NCI-H2227 treated with DMSO at 0.1 percent for 48 hours (cell line): ENCODE measurements at regions not wholly inside any gene's neighbourhood (a gene's known extent, or its start where the extent isn't known, plus 50 kb on each side); places are given as distances from the start of the nearest gene placed in this dataset.

Experiments
- DNase-seq: peaks from one replicate; lab custom pipeline; 2025; lab: John Stamatoyannopoulos, UW

DNA sequence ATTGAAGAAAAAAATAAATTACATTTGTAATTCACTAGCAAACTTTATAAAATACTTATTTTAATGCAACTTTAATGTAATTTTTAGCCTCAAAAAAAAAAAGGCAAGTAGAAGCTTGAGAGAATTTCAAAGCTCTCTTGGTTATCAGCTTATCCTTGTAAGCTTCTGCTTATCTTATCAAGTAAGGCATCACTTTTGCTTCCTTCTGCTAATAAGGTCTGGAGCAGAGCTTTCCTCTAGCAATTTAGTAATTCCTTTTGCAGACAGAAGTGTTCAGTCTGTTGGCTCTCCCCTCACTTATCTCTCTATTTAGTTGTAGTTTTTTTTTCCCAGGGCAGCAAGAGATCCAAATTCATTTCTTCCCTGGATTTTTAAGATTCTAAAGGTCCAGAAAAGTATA lies 525.0 kb downstream of the ISL1 start:
- DNase-seq, result no peak

DNA sequence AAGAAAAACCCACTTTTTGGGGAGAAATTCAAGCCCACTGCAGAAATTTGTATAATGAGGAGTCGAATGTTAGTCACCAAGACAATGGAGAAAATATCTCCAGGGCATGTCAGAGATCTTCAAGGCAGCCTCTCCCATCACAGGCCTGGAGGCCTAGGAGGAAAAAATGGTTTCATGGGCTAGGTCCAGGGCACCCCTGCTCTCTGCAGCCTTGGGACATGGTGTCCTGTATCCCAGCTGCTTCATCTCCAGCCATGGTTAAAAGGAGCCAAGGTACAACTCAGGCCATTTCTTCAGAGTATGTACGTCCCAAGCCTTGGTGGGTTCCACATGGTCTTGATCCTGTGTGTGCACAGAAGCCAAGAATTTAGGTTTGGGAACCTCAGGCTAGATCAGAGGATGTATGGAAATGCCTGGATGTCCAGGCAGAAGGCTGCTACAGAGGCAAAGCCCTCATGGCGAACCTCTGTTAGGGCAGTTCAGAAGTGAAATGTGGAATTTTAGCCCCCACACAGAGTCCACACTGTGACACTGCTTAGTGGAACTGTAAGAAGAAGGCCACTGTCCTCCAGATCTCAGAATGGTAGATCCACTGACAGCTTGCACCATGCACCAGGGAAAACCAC lies 561.4 kb downstream of the ISL1 start:
- no peak for DNase-seq

DNA sequence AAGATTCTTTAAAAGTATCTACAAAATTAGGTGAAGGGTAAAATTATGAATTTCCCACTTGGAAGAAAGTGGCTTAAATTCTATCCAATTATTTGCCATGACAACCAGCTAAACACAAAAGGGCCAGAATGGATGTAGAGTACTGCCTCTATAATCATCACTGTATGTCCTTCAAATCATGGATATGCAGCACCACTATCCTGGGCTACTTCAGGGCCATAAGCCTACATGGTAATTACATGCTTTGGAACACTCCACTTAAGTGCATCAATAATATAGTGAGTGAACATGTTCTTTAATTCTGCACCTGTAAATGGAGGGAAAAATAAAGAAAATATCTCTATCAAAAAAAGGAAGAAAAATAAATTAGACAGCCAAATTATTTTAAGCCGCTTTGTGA lies 575.2 kb downstream of the ISL1 start:
- peak; percentile 88 for DNase-seq

DNA sequence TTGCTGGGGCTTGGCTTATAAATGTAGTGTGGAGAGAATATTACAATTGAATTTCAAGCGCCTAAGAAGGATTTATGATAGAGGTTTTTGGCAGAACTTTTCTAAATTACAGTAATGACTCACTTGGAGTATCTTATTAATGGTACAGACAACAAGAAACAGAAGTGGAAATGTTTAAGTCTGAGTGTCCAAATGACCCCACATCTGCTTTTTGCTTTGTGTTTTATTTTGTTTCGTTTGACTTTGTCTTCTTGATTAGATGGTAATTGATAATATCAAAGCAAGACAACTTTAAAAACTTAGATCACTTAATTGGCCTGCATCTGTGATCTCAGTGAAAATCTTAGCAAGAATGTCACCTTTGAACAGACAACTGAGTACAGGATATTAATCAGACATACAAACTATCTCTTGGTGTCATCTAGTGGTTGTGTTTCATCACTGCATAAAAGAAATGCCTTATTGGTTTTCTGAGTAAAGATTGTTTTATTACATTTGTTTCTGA lies 577.4 kb downstream of the ISL1 start:
- peak; percentile 27 for DNase-seq

DNA sequence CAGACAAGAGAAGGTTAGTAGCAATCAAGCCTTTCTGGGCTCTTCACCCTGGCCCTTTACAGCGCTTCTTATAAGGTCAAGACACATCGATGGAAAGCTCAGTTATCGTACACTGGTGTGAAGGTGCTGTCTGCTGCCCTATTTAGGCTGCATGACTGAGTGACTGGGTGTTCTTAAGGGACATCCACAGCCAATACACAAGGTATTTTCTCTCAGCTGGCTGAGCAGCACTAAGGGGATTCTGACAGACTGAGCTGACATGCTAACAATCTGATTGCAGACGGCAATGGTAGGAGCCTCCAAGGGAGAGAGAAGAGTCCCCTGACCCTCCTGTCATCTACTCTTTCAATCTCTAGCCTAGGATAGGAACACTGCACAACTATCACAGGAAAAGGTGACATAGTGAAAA lies 577.9 kb downstream of the ISL1 start:
- DNase-seq, result peak; percentile 85

DNA sequence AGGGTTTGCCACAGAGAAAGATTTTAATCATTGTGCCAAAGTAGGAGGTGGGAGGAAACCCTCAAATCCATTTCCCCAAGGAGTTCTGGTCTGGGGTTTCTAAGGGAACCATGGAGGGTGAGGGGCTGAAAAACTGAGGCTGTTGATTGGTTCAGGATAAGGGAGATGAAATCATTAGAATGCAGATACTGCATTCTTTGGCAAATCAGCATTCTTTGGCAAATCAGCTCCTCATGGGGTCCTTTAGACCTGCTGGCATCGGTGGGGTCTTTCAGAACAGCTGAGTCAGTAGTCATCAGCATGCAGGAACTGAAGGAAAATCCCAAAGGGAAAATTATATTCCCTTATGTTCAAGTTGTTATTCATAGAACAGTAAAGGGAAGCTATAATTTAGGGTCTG lies 585.5 kb downstream of the ISL1 start:
- peak; percentile 23 for DNase-seq

DNA sequence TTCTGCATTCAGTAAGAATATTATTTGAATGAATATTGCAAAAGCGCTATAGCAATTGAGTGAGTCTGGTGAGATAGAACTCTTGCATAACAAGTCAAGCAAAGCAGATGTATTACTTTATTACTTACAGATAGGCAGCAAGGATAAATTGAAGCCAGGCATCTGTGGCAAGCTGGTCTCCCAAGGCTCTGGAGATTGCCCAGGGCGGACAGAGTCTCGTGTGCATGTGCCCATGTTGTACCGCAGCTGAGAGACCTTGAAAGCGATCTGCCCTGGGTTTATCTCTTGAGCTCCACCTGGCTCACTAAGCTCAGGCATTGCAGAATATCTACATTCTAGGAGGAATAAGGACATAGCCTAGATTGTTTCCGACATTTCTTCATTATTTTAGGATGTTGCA lies 591.6 kb downstream of the ISL1 start:
- DNase-seq, result no peak

DNA sequence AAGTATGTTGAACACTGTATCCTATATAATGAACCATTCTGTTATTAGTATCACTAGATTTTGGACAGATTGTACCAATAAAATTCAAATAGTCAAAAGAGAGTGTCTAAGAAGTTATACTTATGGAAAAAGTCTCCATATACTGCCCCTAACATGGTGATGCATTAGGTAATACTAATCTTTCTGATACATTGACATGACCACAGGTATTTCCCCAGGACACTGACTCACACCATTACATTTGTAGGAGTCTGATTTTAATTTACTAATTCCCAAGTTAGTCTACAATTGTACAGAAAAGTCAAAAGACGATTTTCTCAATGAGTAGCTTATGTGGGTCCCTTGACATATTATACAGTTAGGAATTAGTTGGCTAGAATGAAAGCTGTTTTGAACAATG lies 593.8 kb downstream of the ISL1 start:
- DNase-seq, result no peak

DNA sequence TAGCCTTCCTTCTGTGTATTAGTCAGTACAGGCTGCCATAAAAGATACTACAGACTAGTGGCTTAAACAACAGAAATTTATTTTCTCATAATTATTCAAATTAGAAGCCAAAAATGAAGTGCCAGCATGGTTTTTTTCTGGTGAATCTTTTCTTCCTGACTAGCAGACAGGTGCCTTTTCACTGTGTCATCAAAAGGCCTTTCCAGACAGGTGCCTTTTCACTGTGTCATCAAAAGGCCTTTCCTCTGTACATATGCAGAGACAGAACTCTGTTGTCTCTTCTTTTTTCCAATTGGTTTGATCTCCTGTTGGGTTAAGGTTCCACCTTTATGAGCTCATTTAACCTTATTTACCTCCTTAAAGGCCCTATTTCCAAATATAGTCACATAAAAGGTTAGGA lies 599.9 kb downstream of the ISL1 start:
- no peak for DNase-seq

DNA sequence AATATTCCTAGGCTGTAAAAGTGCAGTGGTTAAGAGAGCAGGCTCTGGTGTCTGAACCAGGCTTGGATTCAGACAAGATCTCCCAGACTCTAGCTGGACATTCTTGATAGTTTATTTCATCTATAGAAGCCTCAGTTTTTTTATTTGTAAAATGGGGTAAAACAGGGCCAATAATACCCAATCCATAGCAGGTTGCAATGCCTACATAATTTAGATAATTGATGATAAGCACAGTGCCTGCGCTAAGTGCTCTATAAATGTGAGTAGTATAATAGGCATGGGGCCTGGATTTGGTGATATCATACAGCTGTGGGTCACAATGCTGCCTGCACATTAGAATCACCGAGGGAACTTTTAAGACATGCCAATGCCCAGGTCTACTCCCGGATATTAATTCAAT lies 603.5 kb downstream of the ISL1 start:
- no peak for DNase-seq

DNA sequence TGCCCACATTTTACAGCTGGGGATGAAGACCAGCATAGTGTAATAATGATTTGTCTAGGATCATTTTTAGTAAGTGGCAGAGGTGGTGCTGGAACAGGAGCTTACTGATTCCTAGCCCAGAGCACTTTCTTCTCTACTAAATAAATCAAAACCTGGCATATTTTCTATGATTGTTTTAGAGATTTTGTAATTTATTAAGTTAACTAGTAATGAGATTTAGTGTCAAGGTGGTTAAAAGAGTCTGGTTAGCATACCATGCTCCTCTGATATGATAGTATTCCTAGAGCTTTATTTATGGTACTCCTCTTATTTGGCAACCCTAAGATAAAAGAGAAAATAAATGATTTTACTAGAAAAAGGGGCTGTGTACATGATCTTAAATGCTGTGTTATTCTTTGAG lies 604.0 kb downstream of the ISL1 start:
- DNase-seq, result no peak

DNA sequence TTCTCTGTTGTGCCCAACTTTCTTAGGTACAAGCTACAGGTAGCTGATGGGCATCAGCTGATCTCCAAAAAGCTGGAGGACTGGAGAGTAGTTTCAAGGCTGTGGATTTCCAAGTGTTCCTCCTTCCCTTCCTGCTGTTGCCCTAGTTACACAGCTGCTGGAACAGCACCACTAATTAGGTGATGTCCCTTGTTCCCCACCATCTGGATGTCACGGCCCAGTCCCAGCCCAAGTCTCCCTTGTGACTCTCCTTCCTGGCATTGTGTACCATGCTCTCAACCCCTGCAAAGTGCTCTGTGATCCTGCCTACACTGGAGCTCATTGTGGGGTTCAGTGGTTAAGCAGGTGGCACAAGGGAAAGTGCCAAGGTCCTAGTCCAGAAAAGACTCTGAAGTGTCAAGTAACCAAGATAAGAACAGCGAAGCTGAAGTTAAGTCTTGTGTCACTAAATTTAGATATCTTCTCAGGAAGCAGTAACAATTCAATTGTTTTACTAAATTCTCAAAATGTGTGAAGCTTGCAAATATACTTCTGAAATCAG lies 604.5 kb downstream of the ISL1 start:
- DNase-seq, result no peak

DNA sequence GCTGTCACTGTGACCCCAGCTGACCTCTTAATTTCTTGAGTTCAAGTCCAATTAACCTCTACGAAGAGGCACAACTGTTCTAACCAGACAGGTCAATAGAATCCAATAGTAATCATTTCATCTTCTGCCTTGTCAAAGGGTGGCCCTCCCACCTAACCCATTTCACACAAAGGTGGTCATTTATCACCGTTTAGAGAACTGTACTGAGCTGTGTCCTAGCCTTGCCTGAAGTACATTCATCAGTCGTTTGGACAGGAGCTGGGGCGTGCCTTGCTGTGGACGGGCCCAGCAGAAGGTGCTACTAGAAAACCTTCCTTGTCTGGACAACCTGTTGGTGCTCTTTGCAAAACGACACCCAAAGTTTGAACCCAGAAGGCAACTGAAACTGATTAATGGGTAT lies 605.4 kb downstream of the ISL1 start:
- peak; percentile 50 for DNase-seq

DNA sequence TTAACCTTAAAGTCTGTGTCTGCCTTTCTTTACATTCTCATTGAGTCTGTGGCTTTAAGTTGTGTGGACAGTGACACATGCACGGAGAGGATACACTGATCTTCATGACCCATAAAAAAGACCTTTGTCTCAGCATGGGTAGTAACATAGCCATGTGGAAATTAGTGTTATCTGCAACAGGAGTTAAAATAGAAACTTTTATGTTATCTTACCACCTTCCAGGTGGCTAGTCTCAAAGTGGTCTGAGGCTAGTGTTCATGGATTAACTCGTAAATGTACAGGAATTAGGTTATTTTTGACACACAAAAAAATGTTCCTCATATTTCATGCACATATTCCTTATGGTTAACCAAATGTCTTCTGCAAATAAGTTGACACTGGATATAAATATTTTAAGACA lies 607.0 kb downstream of the ISL1 start:
- no peak for DNase-seq

DNA sequence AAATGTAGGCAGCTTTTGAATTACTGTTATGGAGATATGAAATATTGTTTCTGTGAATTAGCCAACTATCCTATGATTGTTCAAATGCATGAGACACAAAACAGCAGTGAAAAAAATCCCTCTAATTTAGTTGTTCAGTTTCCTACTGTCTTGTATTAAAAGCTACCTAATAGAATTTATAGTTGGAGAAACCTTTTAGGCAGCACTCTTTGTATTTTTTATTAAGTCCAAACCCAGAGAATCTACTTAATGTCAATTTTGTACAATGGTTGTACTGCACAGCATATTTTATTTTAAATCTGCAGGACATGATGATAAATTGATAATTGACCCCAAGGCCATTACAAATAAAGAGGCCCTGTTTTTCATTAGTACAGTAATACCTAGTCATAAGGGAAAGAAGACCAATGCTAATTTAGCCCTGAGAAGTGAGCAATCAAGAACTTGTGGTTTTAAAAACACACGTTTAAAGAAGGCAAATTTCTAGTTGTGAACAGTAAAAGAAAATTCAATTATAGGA lies 607.5 kb downstream of the ISL1 start:
- DNase-seq, result no peak

DNA sequence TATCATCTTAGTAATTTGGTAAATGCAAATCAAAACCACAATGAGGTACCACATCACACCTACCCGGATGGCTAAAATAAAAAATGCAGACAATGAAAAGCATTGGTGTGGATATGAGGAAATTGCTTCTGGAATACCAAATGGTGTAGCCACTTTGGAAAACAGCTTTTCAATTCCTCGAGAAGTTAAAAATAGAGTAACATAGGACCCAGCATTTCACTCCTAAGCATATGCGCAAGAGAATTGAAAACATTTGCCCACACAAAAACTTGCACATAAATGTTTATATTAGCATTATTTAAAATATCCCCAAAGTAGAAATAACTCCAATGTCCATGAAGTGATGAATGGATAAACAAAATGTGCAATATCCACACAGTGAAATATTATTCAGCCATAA lies 608.7 kb downstream of the ISL1 start:
- no peak for DNase-seq

DNA sequence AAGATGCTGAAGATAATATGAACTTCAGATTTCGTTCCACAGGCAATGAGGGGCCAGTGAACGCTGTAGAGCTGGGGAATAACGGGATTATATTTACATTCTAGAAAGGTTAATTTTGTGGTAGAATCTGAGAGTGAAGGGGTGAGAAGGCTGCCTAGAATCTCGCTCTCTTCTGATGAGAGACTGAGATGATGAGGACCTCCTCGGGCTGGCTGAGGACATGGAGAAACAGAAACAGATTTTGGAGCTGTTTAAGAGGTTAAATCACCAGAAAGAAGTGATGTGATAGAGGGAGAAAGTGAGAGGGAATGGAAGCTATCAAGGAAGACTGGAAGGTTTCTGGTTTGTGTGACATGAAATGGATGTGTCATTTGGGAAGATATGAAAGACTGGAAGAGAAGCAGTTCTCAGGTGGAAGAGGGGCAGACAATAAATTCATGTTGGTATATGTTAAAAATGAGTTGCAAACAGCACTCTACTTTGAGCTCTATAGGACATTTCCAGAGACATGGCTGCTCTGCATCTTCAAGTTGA lies 612.6 kb downstream of the ISL1 start:
- no peak for DNase-seq

DNA sequence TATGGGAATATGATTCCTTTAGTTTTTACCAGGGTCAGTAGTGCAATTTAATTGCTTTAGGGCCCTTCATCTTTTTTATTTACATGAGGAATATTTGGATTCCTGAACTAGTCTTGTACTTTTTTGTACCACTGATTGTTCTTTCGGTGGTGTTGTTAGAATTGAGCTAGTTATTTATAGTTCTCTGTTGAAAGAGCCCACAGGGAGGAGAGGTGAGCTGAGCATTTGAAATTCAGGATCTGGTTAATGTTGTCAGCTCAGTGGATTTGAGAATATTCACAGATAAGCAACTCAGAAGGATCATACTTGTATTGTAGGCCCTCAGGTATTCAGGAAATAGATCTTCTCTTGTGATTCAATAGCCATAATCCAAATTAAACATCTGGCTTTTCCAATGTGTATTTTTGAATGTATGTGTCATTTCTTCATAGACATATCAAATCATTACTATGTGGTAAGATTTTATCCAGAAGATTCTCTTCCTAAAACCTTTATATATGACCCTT lies 613.2 kb downstream of the ISL1 start:
- DNase-seq, result no peak

DNA sequence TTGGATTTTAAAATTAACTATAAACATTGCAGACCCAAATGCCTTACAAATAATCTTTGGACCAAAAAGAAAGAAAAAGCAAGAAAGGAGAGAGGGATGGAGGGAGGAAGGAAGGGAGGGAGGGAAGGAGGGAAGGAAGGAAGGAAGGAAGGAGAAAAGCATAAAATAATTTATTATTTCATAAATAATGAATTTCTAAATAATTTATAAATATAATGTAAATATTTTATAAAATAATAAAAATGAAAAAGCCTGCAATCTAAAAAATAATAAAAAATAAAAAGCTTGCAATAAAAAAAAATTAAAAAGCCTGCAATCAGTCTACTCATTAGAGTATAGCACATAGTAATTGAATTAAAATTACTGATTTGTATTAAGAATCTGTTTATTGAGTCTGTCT lies 614.3 kb downstream of the ISL1 start:
- DNase-seq, result no peak

DNA sequence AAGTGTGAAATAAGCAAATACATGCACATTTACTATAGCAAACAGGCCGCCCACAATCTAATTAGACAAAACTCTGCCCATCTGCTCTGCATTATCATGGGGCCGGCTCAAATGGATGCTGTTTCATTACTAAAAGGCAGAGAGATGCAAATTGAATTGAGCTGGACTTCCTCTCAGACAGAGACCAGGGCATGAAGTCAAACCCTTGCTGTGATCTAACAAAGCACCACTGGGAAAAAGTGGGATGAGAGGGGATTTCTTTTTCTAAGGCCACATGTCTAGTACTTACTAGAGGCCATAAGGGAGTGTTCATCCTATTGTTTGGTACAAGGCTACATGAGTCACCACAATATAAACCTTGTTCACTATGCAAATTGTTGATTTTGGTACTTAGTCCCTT lies 614.7 kb downstream of the ISL1 start:
- no peak for DNase-seq

DNA sequence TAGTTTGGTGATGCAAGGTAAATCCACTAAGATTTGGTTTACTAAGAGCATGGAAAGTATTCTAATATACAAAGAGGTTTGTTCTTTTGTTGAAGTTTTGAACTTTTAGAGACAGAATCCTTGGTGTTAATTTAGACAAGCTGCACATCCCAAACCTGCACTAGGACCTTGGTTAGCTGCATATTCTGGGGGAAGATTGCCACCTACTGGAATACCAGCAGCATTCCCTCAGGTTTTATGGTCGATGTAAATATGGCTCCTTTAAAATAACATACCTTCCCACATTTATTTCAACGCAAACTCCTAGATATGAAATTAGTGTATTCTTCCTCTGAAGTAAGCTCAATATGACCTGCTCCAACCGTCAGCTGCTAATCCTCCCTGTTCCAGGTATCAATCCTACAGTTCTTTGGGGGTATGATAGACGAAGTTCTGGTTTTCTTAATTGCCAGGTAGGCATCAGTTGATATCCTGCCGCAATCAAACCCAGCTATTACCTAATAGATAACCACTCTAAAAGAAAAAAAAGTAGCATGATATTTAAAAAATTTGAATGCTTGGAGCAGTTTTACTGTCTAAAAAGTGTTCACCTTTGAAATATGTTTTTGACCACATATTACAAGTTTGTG lies 624.1 kb downstream of the ISL1 start:
- peak; percentile 63 for DNase-seq

DNA sequence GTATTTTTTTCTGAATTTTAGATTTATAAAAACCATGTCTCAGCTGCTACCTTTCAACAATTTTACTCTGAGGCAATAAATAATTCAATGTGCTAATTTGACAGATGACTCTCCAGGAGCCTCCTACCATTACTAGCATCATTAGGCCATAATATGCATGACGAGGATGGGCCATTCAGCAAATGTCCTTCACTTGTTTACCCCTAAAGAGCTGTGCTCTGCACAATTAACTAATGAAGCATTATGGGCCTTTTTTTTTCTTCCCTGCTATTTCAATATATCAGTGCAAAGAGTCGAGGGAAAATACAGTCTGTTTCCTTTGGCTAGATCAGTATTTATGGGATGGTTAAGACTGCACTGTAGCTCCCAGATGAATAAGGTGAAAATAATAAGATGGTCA lies 627.2 kb downstream of the ISL1 start:
- no peak for DNase-seq

DNA sequence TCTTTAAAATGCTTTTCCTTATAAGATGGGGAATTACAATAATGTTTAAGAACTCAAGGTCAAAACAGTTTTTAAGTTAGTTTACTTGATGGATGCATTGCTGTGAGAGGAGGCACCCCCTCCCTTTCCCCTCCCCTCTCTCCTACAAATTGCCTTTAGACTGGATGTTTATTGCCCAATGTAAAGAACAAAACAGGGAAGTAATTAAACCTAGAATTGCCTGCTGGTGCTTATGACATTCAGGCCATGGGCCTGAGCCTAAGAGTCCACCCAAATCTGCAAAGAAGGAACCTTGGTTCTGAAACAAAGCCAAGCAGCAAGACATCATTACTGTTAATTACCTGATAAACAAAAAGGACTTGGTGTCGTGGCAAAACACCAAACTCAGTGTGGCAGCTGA lies 630.3 kb downstream of the ISL1 start:
- DNase-seq, result no peak
